A549 (cell line): ENCODE measurements at regions not wholly inside any gene's neighbourhood (a gene's known extent, or its start where the extent isn't known, plus 50 kb on each side); places are given as distances from the start of the nearest gene placed in this dataset.

Source experiments
- CEBPB ChIP-seq, 2 experiments: fragments of >200 bp in 1 of 2; sonication (Bioruptor Twin) in 1 of 2; formaldehyde crosslinking in 1 of 2; IDR thresholded peaks; 2 replicates each; pipeline ENCODE4 v1.6.1; 2012 to 2016
- CTCF ChIP-seq: fragments of >200 bp; sonication (Bioruptor Twin); formaldehyde crosslinking; IDR thresholded peaks from 3 replicates; pipeline ENCODE4 v1.5.1; 2016
- EP300 ChIP-seq, 2 experiments: fragments of >200 bp; sonication (Bioruptor Twin); formaldehyde crosslinking; IDR thresholded peaks; 2 replicates in 1 of 2; 3 replicates in 1 of 2; pipeline ENCODE4 v1.6.1; 2016 to 2017
- ESRRA ChIP-seq: fragments of 150-350 bp; IDR thresholded peaks from 2 replicates; pipeline ENCODE4 v1.6.1; 2014; ENCODE audit warnings: mild to moderate bottlenecking, low read length, borderline replicate concordance
- MAZ ChIP-seq: fragments of 150-350 bp; IDR thresholded peaks from 2 replicates; pipeline ENCODE4 v1.6.1; 2014; ENCODE audit warnings: antibody characterized with exemption, low read depth, low read length, borderline replicate concordance
- NR3C1 ChIP-seq: fragments of >200 bp; sonication (Bioruptor Twin); formaldehyde crosslinking; IDR thresholded peaks from 3 replicates; pipeline ENCODE4 v1.6.1; 2017
- PHF8 ChIP-seq: fragments of 200-600 bp; sonication (generic); IDR thresholded peaks from 2 replicates; pipeline ENCODE4 v1.6.1; 2016; ENCODE audit warnings: low read depth, mild to moderate bottlenecking, antibody characterized with exemption, moderate library complexity, borderline replicate concordance
- RAD21 ChIP-seq, 2 experiments: fragments of >200 bp in 1 of 2; sonication (Bioruptor Twin) in 1 of 2; formaldehyde crosslinking in 1 of 2; IDR thresholded peaks in 1 of 2; conservative IDR thresholded peaks in 1 of 2; 2 replicates in 1 of 2; 3 replicates in 1 of 2; pipeline ENCODE4 v1.6.1; 2012 to 2018; ENCODE audit warnings: inconsistent platforms in 1 of 2
- TF ChIP-seq, protein P1 (sequence below): fragments of 200-600 bp; sonication (generic); IDR thresholded peaks from 2 replicates; pipeline ENCODE4 v1.6.1; 2016; ENCODE audit warnings: antibody characterized with exemption, mild to moderate bottlenecking, moderate library complexity

DNA sequence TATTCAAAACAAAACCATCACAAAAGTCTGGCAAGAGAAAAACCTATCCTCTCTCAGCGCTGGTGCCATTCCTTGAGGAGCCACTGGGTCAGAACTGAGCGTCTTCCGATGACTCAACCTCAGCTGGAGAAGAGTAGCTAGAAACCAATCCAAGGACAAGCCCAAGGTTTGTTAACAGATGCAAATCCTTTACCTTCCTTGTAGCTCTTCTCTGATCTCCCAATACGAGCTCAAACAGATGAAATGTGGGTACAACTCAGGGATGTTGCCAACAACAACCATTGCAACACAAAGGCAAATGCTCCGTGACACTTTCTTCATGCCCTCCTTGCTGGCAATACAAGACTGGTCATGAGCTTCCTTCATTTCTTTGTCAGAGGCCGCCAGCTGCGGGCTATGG is 337.1 kb downstream of the SIPA1L2 start:
- TF ChIP-seq EP300 (IDR thresholded peaks at IDR 0.05) (no peak), CTCF (no peak), PHF8 (no peak), CEBPB (IDR thresholded peaks at IDR 0.05) (no peak), NR3C1 (no peak), ESRRA (no peak), RAD21 (conservative IDR thresholded peaks at IDR 0.05 in 1 of 2, IDR thresholded peaks at IDR 0.05 in 1 of 2) (no peak), MAZ (no peak)
- TF ChIP-seq, protein P1, sequence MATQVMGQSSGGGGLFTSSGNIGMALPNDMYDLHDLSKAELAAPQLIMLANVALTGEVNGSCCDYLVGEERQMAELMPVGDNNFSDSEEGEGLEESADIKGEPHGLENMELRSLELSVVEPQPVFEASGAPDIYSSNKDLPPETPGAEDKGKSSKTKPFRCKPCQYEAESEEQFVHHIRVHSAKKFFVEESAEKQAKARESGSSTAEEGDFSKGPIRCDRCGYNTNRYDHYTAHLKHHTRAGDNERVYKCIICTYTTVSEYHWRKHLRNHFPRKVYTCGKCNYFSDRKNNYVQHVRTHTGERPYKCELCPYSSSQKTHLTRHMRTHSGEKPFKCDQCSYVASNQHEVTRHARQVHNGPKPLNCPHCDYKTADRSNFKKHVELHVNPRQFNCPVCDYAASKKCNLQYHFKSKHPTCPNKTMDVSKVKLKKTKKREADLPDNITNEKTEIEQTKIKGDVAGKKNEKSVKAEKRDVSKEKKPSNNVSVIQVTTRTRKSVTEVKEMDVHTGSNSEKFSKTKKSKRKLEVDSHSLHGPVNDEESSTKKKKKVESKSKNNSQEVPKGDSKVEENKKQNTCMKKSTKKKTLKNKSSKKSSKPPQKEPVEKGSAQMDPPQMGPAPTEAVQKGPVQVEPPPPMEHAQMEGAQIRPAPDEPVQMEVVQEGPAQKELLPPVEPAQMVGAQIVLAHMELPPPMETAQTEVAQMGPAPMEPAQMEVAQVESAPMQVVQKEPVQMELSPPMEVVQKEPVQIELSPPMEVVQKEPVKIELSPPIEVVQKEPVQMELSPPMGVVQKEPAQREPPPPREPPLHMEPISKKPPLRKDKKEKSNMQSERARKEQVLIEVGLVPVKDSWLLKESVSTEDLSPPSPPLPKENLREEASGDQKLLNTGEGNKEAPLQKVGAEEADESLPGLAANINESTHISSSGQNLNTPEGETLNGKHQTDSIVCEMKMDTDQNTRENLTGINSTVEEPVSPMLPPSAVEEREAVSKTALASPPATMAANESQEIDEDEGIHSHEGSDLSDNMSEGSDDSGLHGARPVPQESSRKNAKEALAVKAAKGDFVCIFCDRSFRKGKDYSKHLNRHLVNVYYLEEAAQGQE = no peak
